Mammary epithelial cell (primary cell): ENCODE measurements at regions not wholly inside any gene's neighbourhood (a gene's known extent, or its start where the extent isn't known, plus 50 kb on each side); places are given as distances from the start of the nearest gene placed in this dataset.

Experiments
- EZH2 ChIP-seq: IDR thresholded peaks from 2 replicates; pipeline ENCODE4 v1.6.1; 2012; ENCODE audit warnings: low read length, inconsistent platforms, borderline replicate concordance
- TF ChIP-seq, protein P1 (sequence below), 2 donors: IDR thresholded peaks in 1 of 2; conservative IDR thresholded peaks in 1 of 2; 2 replicates each; pipeline ENCODE4 v1.5.1; 2011 to 2012; ENCODE audit warnings: inconsistent platforms in 2 of 2, low read length in 2 of 2, mild to moderate bottlenecking in 2 of 2, control low read depth in 1 of 2, low read depth in 1 of 2; ENCODE audit not compliant: insufficient read depth in 1 of 2; ENCODE audit errors: extremely low read depth in 1 of 2

DNA sequence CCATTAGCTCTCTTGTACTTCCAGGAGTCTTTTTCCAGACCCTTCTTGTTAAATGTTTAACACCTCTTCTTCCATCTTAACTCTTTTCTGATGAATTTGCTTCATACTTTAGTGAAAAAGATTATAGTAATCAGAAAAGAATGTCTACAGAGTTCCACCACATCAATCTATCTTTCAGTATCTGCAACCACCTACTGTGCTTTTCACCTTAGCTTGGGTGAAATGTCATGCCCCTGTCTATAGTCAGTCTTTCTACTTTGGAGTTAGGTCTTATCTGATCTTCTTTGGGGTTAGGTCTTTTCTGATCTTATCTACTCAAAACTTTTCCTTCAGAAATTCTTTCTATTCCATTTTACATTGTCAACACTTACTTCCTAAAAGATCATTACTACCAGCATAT is 1310.2 kb downstream of the PCDH7 start:
- TF ChIP-seq, protein P1, sequence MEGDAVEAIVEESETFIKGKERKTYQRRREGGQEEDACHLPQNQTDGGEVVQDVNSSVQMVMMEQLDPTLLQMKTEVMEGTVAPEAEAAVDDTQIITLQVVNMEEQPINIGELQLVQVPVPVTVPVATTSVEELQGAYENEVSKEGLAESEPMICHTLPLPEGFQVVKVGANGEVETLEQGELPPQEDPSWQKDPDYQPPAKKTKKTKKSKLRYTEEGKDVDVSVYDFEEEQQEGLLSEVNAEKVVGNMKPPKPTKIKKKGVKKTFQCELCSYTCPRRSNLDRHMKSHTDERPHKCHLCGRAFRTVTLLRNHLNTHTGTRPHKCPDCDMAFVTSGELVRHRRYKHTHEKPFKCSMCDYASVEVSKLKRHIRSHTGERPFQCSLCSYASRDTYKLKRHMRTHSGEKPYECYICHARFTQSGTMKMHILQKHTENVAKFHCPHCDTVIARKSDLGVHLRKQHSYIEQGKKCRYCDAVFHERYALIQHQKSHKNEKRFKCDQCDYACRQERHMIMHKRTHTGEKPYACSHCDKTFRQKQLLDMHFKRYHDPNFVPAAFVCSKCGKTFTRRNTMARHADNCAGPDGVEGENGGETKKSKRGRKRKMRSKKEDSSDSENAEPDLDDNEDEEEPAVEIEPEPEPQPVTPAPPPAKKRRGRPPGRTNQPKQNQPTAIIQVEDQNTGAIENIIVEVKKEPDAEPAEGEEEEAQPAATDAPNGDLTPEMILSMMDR (conservative IDR thresholded peaks at IDR 0.05 in 1 of 2, IDR thresholded peaks at IDR 0.05 in 1 of 2; ENCODE audit: extremely low read depth in 1 of 2, insufficient read depth in 1 of 2, low read depth in 1 of 2, low read length in 2 of 2) = no peak
- TF ChIP-seq EZH2 = no peak
